Upper lobe of left lung (tissue), 6 donors: ENCODE measurements at regions not wholly inside any gene's neighbourhood (a gene's known extent, or its start where the extent isn't known, plus 50 kb on each side); places are given as distances from the start of the nearest gene placed in this dataset.
A peak's percentile ranks its signal among the peaks of the same experiment; 100 is the strongest.

Experiments
- ATAC-seq, 2 donors: fragments of 200-7000 bp; cut with Tn5 transposase; one replicate each; pipeline ENCODE4 v1.9.1; 2022; ENCODE audit warnings: mild to moderate bottlenecking in 2 of 2, moderate library complexity in 2 of 2; ENCODE audit not compliant: low FRiP score in 2 of 2
- DNase-seq, 2 donors: peaks; one replicate each; pipeline ENCODE4 v3.0.0-alpha.2; 2019 to 2020
- H3K27ac ChIP-seq, 4 donors: fragments of 200-600 bp; sonication (generic); one replicate each; pipeline ENCODE4 v1.5.1; 2016 to 2019
- H3K27me3 ChIP-seq, 4 donors: fragments of 200-600 bp; sonication (generic); one replicate each; pipeline ENCODE4 v1.5.1; 2017 to 2019
- H3K36me3 ChIP-seq, 4 donors: fragments of 200-600 bp; sonication (generic); one replicate each; pipeline ENCODE4 v1.5.1; 2016 to 2019
- H3K4me1 ChIP-seq, 4 donors: fragments of 200-600 bp; sonication (generic); one replicate each; pipeline ENCODE4 v1.5.1; 2018 to 2019
- H3K4me3 ChIP-seq, 4 donors: fragments of 200-600 bp; sonication (generic); one replicate each; pipeline ENCODE4 v1.5.1; 2017 to 2019; ENCODE audit warnings: mild to moderate bottlenecking in 2 of 4, moderate library complexity in 1 of 4
- H3K9me3 ChIP-seq, 4 donors: fragments of 200-600 bp; sonication (generic); one replicate each; pipeline ENCODE4 v1.5.1; 2018 to 2019
- EP300 ChIP-seq, 4 donors: sonication (generic); formaldehyde crosslinking; IDR thresholded peaks; one replicate each; pipeline ENCODE4 v1.5.1; 2017; ENCODE audit warnings: antibody characterized with exemption in 4 of 4, control low read depth in 2 of 4
- POLR2A ChIP-seq, 4 donors: fragments of 450-650 bp; IDR thresholded peaks; one replicate each; pipeline ENCODE4 v1.5.1; 2016 to 2017; ENCODE audit warnings: antibody characterized with exemption in 4 of 4, mild to moderate bottlenecking in 2 of 4
- POLR2AphosphoS5 ChIP-seq, 2 donors: sonication (generic); formaldehyde crosslinking; IDR thresholded peaks; one replicate each; pipeline ENCODE4 v1.5.1; 2017; ENCODE audit warnings: antibody characterized with exemption in 2 of 2
- WGBS, 2 donors: methylation state at CpG; one replicate each; pipeline ENCODE4 v1.1.5; 2017 to 2018; 5-methylcytosine and 5-hydroxymethylcytosine counted together
- TF ChIP-seq, protein P1 (sequence below), 6 experiments: fragments of 450-650 bp in 4 of 6; fragments of 200-600 bp in 2 of 6; sonication (generic) in 2 of 6; IDR thresholded peaks; one replicate each; pipeline ENCODE4 v1.5.1; 2016 to 2019; ENCODE audit warnings: antibody characterized with exemption in 6 of 6
- donor health status: DM: no; HTN: no; CAD: no; lungs with moderate emphysema.
- donor health status: DM: no; HTN: yes; CAD: no; lungs with severe emphysema.

DNA sequence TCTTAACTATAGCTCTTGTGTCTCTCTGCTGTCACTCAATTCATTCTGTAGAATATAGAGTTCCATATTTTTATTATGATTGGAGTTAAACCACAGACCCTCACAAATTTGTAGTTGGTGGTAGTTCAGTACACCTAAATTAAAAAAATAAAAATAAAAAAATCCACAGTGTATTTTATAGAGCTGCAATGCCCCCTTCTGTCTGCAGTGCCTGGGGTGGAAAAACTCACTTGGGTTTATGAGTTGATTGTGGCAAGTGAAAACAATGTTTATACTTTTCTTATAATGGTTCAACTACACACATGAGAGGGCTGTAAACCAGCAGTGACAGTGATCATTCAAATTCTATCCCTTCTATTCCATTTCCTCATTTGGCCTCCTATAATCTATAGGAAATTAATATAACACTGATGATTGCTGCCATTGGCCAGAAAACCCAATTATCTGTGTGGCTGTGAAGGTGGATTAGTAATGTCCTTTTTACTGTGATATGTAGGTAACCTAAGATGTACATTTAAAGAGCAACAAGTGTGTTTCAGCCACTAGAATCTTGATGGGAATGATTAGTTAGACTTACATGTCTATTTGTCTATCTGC lies 166.9 kb upstream of the LRIG3 start:
- no peak overlapping the region for H3K27ac ChIP-seq
- H3K9me3 ChIP-seq = no peaks in the 10 kb centered on the region
- DNase-seq = no peak
- no peak overlapping the region for H3K4me3 ChIP-seq
- H3K4me1 ChIP-seq = no peaks in the 10 kb centered on the region
- ATAC-seq = no peak
- no peaks in the 10 kb centered on the region for H3K36me3 ChIP-seq
- no peaks in the 10 kb centered on the region for H3K27me3 ChIP-seq
- TF ChIP-seq, protein P1, sequence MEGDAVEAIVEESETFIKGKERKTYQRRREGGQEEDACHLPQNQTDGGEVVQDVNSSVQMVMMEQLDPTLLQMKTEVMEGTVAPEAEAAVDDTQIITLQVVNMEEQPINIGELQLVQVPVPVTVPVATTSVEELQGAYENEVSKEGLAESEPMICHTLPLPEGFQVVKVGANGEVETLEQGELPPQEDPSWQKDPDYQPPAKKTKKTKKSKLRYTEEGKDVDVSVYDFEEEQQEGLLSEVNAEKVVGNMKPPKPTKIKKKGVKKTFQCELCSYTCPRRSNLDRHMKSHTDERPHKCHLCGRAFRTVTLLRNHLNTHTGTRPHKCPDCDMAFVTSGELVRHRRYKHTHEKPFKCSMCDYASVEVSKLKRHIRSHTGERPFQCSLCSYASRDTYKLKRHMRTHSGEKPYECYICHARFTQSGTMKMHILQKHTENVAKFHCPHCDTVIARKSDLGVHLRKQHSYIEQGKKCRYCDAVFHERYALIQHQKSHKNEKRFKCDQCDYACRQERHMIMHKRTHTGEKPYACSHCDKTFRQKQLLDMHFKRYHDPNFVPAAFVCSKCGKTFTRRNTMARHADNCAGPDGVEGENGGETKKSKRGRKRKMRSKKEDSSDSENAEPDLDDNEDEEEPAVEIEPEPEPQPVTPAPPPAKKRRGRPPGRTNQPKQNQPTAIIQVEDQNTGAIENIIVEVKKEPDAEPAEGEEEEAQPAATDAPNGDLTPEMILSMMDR (IDR thresholded peaks at IDR 0.05) = peak in 4 of 6 experiments; percentile 8 to 42 (median 30)
- TF ChIP-seq POLR2AphosphoS5 (IDR thresholded peaks at IDR 0.05) (no peak), EP300 (IDR thresholded peaks at IDR 0.05) (no peak)

DNA sequence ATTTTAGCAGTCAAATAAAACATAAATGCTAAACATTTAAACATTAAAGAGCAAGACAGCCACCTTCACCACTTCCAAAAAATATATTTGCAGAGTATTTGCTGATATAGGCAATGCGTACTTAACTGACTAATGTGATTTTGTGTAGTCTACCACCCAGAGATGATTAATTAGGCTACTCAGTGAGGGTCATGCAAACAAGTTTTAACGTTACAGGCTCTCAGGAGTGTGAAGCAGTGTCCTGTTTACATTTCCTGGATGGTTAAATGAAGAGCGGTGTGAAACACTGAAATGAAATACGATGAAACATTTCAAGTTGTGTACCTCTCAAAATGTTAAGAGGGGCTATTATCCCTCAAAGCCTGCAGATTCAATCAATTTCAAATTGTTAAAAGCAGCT lies 165.8 kb upstream of the LRIG3 start:
- no peaks in the 10 kb centered on the region for H3K36me3 ChIP-seq
- TF ChIP-seq, protein P1 (IDR thresholded peaks at IDR 0.05) = no peak
- TF ChIP-seq EP300 (IDR thresholded peaks at IDR 0.05) = no peak
- DNase-seq (no peak), ATAC-seq (no peak)
- no peak overlapping the region for H3K4me3 ChIP-seq
- H3K27ac ChIP-seq = no peak overlapping the region
- 51% methylated on average over 4 of the region's 4 CpGs for WGBS, 2 donors
- H3K27me3 ChIP-seq = no peaks in the 10 kb centered on the region
- H3K9me3 ChIP-seq = no peaks in the 10 kb centered on the region
- no peaks in the 10 kb centered on the region for H3K4me1 ChIP-seq

DNA sequence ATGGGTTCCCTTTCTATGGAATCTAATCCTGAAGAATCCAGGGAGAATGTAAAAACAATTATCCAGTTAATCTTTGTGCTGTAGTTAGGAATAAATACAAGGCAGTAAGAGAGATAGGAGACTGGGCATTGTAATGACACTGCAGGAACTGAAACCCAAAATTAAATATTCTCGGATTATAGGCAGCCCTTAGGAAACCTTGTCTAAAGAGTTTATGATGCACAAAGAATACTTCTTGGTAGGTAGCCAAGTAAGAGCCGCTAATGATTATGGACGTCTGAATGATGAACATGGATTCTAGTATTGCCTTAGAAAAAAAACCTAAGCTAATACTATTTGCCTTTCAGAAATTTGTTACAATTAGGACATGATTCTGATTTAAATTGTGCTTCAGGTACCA lies 165.4 kb upstream of the LRIG3 start:
- TF ChIP-seq POLR2AphosphoS5 (IDR thresholded peaks at IDR 0.05) = no peak
- TF ChIP-seq EP300 (IDR thresholded peaks at IDR 0.05) = no peak
- TF ChIP-seq, protein P1 (IDR thresholded peaks at IDR 0.05) = no peak
- no peak for TF ChIP-seq POLR2A (IDR thresholded peaks at IDR 0.05)
- Histone ChIP-seq H3K27me3 (no peaks in the 10 kb centered on the region), H3K27ac (no peak overlapping the region), H3K4me3 (no peak overlapping the region), H3K9me3 (no peaks in the 10 kb centered on the region), H3K4me1 (no peaks in the 10 kb centered on the region), H3K36me3 (no peaks in the 10 kb centered on the region)
- no peak for ATAC-seq
- 39 to 48% methylated on average over 3 of the region's 3 CpGs for WGBS, 2 donors
- no peak for DNase-seq

DNA sequence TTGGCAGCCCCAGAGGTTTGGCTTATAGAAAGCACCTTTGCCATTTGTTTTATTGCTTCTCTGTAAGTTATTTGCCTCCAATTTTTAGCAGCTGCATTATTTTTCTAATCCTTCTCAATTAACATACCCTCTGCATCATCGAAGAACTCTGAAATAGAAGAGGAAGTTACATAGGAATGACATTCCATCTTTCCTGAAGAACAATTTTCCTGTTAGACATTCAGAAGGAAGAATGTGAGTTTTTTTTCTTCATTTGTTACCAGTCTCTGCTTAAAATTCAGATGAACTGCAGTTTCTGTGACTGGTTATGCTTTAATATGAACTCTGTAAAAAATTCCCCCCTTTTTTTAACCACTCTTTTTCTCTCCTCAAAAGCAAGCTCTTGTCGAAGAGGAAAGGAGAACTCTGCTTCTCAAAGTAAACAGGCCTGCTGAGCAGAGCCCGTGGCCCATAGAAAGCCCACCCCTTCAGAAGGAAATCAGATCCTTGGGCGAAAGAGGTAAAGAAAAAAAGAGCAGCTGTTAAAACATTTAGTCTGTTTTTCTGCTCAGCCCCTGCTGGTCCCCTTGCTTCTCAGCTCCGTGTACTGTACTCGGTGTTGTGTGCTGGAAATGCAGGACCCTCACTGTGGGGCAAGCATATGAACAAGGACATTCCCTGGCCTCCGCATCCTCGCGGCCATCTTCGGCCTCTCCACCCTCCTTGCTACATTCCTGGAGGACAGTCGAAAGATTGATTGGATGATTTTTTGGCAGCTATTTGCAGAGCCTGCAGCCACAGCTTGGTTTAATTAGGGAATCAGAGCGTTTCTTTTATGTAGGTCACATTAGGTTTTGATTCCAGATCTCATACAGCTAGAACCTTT lies 164.4 kb upstream of the LRIG3 start:
- DNase-seq = no peak
- Histone ChIP-seq H3K27me3 (no peaks in the 10 kb centered on the region), H3K4me3 (no peak overlapping the region), H3K4me1 (peaks cover 0 to 4% (median 0%) of the 10 kb centered on the region in 4 donors), H3K27ac (no peak overlapping the region), H3K36me3 (no peaks in the 10 kb centered on the region), H3K9me3 (no peaks in the 10 kb centered on the region)
- ATAC-seq = peak in 1 of 2 donors; percentile 75
- WGBS, 2 donors = 52 to 53% methylated on average over 12 of the region's 12 CpGs
- TF ChIP-seq POLR2A (IDR thresholded peaks at IDR 0.05) = no peak
- TF ChIP-seq EP300 (IDR thresholded peaks at IDR 0.05) = no peak
- TF ChIP-seq, protein P1 (IDR thresholded peaks at IDR 0.05) = no peak
- no peak for TF ChIP-seq POLR2AphosphoS5 (IDR thresholded peaks at IDR 0.05)
